ENCODE measurements at regions not wholly inside any gene's neighbourhood (a gene's known extent, or its start where the extent isn't known, plus 50 kb on each side); places are given as distances from the start of the nearest gene placed in this dataset.

- Histone ChIP-seq H3K9me3 (no peaks in the 10 kb centered on the region), H3K4me3 (no peak overlapping the region), H3K36me3 (no peaks in the 10 kb centered on the region), H3K27me3 (no peaks in the 10 kb centered on the region), H3K27ac (no peak overlapping the region), H3K4me1 (no peaks in the 10 kb centered on the region)
- whole genome bisulfite sequencing (ENCODE audit: insufficient coverage, low coverage, low lambda C conversion rate, missing lambda C conversion rate): 25% methylated on average over 1 of the region's 6 CpGs
- intact Hi-C loops (cut with DNase I): no loop called here
- no peak for ATAC-seq
- no peak for DNase-seq
- TF ChIP-seq POLR2A (IDR thresholded peaks at IDR 0.05): no peak
Measured at GRCh38 chr3:147680837-147681483, 271.8 kb downstream of the ZIC1 start.

DNA sequence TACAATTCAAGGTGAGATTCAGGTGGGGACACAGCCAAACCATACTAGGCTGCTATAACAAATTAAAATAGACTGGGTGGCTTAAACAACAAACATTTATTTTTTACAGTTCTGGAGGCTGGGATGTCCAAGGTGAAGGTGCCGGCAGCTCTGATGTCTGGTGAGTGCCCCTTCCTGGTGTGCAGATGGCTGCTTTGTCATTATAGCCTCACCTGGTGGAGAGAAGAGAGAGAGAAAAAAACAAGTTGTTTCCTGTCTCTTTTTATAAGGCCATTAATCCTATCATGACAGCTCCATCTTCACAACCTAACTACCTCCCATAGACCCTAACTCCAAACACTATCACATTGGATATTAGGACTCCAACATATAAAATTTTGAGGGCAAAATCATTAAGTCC is 279.7 kb downstream of the ZIC1 start:
- ATAC-seq (no peak), DNase-seq (no peak)
- TF ChIP-seq POLR2A (IDR thresholded peaks at IDR 0.05): no peak
- TF ChIP-seq, protein P1, sequence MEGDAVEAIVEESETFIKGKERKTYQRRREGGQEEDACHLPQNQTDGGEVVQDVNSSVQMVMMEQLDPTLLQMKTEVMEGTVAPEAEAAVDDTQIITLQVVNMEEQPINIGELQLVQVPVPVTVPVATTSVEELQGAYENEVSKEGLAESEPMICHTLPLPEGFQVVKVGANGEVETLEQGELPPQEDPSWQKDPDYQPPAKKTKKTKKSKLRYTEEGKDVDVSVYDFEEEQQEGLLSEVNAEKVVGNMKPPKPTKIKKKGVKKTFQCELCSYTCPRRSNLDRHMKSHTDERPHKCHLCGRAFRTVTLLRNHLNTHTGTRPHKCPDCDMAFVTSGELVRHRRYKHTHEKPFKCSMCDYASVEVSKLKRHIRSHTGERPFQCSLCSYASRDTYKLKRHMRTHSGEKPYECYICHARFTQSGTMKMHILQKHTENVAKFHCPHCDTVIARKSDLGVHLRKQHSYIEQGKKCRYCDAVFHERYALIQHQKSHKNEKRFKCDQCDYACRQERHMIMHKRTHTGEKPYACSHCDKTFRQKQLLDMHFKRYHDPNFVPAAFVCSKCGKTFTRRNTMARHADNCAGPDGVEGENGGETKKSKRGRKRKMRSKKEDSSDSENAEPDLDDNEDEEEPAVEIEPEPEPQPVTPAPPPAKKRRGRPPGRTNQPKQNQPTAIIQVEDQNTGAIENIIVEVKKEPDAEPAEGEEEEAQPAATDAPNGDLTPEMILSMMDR (IDR thresholded peaks at IDR 0.05): no peak
- intact Hi-C loops (cut with DNase I): no loop called here
- H3K27ac ChIP-seq: no peak overlapping the region
- no peaks in the 10 kb centered on the region for H3K27me3 ChIP-seq
- no peaks in the 10 kb centered on the region for H3K4me1 ChIP-seq
- WGBS (ENCODE audit: insufficient coverage, low coverage, low lambda C conversion rate, missing lambda C conversion rate): 58% methylated on average over 1 of the region's 1 CpG
- H3K9me3 ChIP-seq: no peaks in the 10 kb centered on the region
- H3K36me3 ChIP-seq: no peaks in the 10 kb centered on the region
- H3K4me3 ChIP-seq: no peak overlapping the region

DNA sequence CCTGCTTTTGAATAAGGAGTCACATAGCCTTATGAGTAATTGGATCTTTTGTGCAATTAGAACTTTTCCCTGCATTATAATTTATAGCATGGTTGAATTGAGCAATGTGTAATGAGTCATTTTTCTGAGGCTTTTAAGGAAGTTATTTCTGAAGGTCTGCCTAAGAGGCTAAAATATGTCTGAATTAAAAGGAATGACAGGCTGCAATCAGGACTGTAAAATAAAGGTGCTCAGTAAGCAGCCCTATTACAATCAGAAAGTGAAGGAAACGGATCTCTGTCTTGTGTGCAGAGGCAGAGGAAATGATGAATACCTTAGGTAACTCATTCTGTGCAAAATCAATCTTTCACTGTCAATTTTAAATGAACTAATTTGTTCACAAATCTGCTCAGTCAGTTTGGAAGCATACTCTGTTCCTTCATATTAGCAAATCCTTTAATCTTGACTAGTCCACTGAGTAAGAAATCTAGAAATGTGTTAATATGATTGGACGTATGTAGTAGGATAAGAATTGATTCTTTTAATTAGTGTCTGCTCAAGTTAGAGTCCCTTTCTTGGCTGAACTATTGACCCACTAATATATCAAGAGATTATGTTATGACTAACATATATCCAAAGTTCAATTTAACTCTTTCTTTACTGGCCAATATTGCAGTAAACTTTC is 290.1 kb downstream of the ZIC1 start:
- Histone ChIP-seq H3K4me3 (no peak overlapping the region), H3K4me1 (no peaks in the 10 kb centered on the region), H3K36me3 (no peaks in the 10 kb centered on the region), H3K9me3 (no peaks in the 10 kb centered on the region), H3K27me3 (no peaks in the 10 kb centered on the region), H3K27ac (no peak overlapping the region)
- WGBS (ENCODE audit: insufficient coverage, low coverage, low lambda C conversion rate, missing lambda C conversion rate): 60% methylated on average over 2 of the region's 2 CpGs
- ATAC-seq: no peak
- intact Hi-C loops (cut with DNase I): no loop called here
- no peak for DNase-seq
- no peak for TF ChIP-seq POLR2A (IDR thresholded peaks at IDR 0.05)
- TF ChIP-seq, protein P1 (IDR thresholded peaks at IDR 0.05): no peak

- Histone ChIP-seq H3K27me3 (no peaks in the 10 kb centered on the region), H3K4me3 (no peak overlapping the region), H3K4me1 (no peaks in the 10 kb centered on the region), H3K36me3 (no peaks in the 10 kb centered on the region), H3K27ac (no peak overlapping the region), H3K9me3 (no peaks in the 10 kb centered on the region)
- intact Hi-C loops (cut with DNase I): no loop called here
- ATAC-seq: no peak
- 72% methylated on average over 2 of the region's 2 CpGs for WGBS (ENCODE audit: insufficient coverage, low coverage, low lambda C conversion rate, missing lambda C conversion rate)
- DNase-seq: no peak
- no peak for TF ChIP-seq POLR2A (IDR thresholded peaks at IDR 0.05)
Measured at GRCh38 chr3:147701195-147701594, 292.0 kb downstream of the ZIC1 start.

DNA sequence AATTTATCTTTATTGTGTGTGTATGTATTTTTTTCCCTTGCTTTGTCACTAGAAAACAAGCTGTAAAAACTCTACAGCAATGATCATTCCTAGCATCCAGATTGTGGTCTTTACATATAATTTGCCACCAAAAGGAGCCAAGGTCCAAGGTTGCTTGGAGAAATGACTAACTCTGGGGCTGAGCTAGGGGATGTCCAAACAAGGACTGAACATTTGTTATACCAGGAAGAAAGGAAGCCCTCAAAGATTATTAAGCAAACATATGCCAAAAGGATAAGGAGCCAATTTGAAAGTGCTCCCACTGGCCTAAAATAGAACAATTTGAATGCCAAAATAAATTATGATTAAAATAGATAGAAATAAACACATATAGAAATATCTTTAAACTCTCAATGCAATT is 293.3 kb downstream of the ZIC1 start:
- intact Hi-C loops (cut with DNase I): no loop called here
- ATAC-seq: no peak
- no peak for TF ChIP-seq POLR2A (IDR thresholded peaks at IDR 0.05)
- TF ChIP-seq, protein P1 (IDR thresholded peaks at IDR 0.05): no peak
- Histone ChIP-seq H3K27ac (no peak overlapping the region), H3K27me3 (no peaks in the 10 kb centered on the region), H3K36me3 (no peaks in the 10 kb centered on the region), H3K4me3 (no peak overlapping the region), H3K4me1 (no peaks in the 10 kb centered on the region), H3K9me3 (no peaks in the 10 kb centered on the region)
- no peak for DNase-seq
